ENCODE measurements at regions not wholly inside any gene's neighbourhood (a gene's known extent, or its start where the extent isn't known, plus 50 kb on each side); places are given as distances from the start of the nearest gene placed in this dataset.

DNA sequence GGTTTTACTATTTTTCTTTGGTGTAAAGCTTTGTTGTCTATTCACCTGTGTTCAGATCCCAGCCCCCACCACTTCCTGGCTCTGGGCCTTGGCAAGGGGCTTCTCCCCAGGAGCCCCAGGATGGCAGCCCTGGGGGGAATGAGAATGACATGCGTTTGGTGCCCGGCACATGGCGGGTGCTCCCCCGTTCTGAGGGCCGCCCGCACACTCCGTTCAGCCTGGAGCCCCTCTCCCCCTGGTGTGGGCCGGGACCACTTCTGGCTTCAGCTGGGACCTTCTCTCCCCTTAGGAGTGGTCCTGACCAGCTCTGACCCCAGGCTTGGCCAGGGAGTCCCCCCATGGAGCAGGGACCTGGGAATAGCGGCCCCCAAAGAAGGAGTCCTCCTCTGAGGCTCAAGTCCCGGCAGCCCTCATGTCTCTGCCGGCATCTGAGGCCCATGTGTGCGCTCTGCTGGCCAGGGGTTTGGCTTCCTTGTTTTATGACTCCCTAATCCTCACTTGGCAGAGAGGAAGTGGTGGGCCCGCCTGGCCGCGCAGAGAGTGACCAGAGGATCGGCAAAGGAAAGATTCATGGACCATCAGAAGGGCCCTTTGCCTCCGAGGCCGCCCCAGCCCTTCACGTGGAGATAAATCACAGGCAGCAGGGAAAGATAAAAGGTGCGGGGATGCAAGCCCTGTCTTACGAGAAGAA, 57.0 kb upstream of the LMX1B start:
- DNase-seq (ENCODE audit: low read depth in 3 of 3) = no peak

DNA sequence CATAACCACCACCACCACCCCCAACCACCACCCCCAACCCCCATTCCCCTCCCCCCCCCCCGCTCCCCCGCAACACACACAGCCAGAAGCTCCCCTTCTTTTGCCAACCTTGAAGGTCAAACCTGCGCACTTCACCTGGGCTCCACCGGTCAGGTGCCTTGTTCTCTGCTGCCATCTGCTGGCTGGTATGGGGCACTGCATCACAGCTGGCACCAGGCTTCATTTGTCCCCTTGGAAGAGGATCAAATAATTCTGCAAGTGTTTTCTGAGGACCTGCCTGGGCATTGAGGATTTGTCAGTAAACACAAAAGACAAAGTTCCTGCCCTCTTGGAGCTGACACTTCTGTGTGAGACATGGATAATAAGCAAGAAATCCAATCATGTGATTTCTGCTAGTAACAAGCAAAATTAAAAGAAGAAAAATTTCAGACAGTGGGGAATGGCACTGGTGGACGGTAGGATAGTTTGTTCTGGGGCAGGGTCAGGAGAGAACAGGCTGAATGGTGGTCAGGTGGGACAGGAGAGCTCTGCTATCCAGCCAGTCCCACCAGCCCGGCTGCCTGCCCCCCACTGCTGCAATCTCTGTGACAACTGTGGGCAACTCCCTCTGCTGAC, 55.6 kb upstream of the LMX1B start:
- DNase-seq (ENCODE audit: low read depth in 3 of 3) = peak; percentile 30 to 52 (median 30)

DNA sequence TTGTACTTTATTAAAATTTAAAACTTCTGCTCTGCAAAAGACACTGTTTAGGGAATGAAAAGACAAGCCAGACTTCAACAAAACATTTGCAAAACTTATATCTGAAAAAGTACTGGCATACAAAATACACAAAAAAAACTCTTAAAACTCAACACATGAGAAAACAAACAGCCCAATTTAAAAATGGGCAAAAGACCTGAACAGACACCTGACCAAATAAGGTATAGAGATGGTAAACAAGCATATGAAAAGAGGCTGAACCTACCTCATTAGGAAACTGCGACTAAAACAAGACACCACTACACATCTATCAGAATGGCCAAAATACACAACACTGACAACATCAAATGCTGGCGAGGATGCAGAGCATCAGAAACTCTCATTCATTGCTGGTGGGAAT, 54.4 kb upstream of the LMX1B start:
- no peak for DNase-seq (ENCODE audit: low read depth in 3 of 3)

GRCh38 chr9:126561582-126561981, 52.1 kb upstream of the LMX1B start:
- no peak for DNase-seq (ENCODE audit: low read depth in 3 of 3)

DNA sequence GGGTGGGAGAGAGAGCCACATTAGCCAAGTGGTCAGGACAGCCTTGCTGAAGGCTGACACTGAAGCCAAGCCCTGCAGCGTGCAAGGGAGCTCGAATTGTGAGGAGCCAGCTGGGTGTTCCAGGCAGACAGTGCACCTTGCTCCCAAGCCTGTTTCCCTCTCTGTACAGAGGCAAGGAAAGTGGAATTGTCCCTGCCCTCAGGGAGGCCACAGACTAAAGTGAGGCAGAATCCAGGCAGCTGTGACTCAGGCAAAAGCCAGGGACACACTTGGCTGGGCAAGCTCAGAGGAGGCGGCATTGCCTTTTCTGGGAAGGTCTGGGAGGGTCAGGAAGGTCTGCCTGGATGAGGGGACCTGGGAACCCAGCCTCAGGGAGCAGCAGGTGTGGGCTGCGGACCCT, 50.2 kb upstream of the LMX1B start:
- DNase-seq (ENCODE audit: low read depth in 3 of 3) = no peak

Data from stimulated activated CD4-positive, alpha-beta T cell treated with anti-CD3 and anti-CD28 coated beads, TNF-alpha, amount 100 ng/mL, for 4 hours (primary cell).